Stomach (tissue), 4 donors: ENCODE measurements at regions not wholly inside any gene's neighbourhood (a gene's known extent, or its start where the extent isn't known, plus 50 kb on each side); places are given as distances from the start of the nearest gene placed in this dataset.

Experiments used
- POLR2A ChIP-seq, 4 donors: fragments of 450-650 bp; IDR thresholded peaks; one replicate each; pipeline ENCODE4 v1.6.1; 2016; ENCODE audit warnings: antibody characterized with exemption in 4 of 4, control low read depth in 2 of 4, mild to moderate bottlenecking in 1 of 4, moderate library complexity in 1 of 4
- POLR2AphosphoS5 ChIP-seq, 3 donors: sonication (generic); formaldehyde crosslinking; IDR thresholded peaks; one replicate each; pipeline ENCODE4 v1.6.1; 2016; ENCODE audit warnings: antibody characterized with exemption in 3 of 3
- TF ChIP-seq, protein P1 (sequence below), 7 experiments: fragments of 450-650 bp in 4 of 7; fragments of 200-600 bp in 3 of 7; sonication (generic) in 3 of 7; IDR thresholded peaks; one replicate each; pipeline ENCODE4 v1.5.1; 2016 to 2019; ENCODE audit warnings: antibody characterized with exemption in 7 of 7, control low read depth in 2 of 7, mild to moderate bottlenecking in 1 of 7

DNA sequence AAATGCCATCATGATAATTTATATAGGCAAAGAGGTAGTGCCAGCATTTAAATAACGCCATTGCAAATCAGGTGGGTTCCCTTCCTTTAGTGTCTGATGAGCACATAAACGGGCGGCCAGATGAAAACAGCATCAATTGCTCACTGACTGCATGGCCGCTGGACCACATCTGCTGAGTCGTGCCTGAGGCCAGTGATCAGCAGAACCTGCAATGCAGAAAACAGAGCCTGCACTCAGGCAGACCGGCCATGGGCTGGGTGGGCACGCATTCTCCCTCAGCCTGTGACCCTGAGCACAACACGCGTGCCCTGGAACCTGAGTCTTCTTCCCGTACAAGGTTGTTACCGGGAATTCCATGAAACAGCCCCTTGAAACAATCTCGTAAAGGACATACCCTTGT, 144.0 kb upstream of the THBS2 start:
- TF ChIP-seq, protein P1, sequence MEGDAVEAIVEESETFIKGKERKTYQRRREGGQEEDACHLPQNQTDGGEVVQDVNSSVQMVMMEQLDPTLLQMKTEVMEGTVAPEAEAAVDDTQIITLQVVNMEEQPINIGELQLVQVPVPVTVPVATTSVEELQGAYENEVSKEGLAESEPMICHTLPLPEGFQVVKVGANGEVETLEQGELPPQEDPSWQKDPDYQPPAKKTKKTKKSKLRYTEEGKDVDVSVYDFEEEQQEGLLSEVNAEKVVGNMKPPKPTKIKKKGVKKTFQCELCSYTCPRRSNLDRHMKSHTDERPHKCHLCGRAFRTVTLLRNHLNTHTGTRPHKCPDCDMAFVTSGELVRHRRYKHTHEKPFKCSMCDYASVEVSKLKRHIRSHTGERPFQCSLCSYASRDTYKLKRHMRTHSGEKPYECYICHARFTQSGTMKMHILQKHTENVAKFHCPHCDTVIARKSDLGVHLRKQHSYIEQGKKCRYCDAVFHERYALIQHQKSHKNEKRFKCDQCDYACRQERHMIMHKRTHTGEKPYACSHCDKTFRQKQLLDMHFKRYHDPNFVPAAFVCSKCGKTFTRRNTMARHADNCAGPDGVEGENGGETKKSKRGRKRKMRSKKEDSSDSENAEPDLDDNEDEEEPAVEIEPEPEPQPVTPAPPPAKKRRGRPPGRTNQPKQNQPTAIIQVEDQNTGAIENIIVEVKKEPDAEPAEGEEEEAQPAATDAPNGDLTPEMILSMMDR (IDR thresholded peaks at IDR 0.05), result no peak
- TF ChIP-seq POLR2A (IDR thresholded peaks at IDR 0.05) (no peak), POLR2AphosphoS5 (IDR thresholded peaks at IDR 0.05) (no peak)
